ENCODE measurements at regions not wholly inside any gene's neighbourhood (a gene's known extent, or its start where the extent isn't known, plus 50 kb on each side); places are given as distances from the start of the nearest gene placed in this dataset.

DNA sequence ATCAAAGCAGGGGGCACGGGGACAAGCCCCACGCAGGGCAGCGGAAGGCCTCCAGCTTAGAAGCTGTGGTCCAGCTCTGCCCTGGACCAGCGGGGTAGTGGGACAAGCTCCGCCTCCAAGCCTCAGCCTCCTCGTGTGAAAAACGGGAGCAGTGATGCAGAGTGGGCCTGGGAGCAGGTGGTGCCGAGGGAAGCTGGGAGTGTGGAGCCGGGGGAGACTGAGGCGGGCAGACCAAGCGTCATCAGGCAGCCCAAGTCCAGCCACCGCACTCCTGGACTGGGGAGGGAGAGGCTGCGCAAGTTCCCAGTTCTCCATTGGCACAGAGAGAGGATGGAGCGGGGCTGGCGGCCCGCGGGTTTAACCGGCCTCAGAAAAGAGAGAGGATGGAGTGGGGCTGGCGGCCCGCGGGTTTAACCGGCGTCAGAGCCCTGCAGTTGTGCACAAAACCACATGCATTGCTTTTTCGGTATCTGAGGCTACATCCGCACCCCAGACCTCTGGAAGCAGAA is 68.1 kb upstream of the PHF21B start:
- Histone ChIP-seq H3F3A (ENCODE audit: insufficient read depth) (no peaks in the 10 kb centered on the region), H3K4me3 (ENCODE audit: insufficient read depth, low read length, poor library complexity, severe bottlenecking) (no peak overlapping the region), H3K27ac (ENCODE audit: low read depth, low read length) (no peak overlapping the region), H4K20me1 (ENCODE audit: low read depth, low read length) (no peaks in the 10 kb centered on the region), H2AFZ (ENCODE audit: low read depth, low read length, severe bottlenecking) (no peak overlapping the region), H3K27me3 (ENCODE audit: low read length) (no peaks in the 10 kb centered on the region), H3K9me2 (replicated peaks; ENCODE audit: insufficient read depth, low read length) (no peaks in the 10 kb centered on the region), H3K36me3 (ENCODE audit: low read length) (no peaks in the 10 kb centered on the region), H3K79me2 (ENCODE audit: insufficient read depth, low read length) (no peaks in the 10 kb centered on the region), H3K4me2 (ENCODE audit: low read depth, low read length, poor library complexity, severe bottlenecking) (no peak overlapping the region), H3K9me3 (ENCODE audit: insufficient read depth, low read length) (no peaks in the 10 kb centered on the region), H3K9ac (ENCODE audit: low read length) (no peak overlapping the region)
- TF ChIP-seq, protein P1, sequence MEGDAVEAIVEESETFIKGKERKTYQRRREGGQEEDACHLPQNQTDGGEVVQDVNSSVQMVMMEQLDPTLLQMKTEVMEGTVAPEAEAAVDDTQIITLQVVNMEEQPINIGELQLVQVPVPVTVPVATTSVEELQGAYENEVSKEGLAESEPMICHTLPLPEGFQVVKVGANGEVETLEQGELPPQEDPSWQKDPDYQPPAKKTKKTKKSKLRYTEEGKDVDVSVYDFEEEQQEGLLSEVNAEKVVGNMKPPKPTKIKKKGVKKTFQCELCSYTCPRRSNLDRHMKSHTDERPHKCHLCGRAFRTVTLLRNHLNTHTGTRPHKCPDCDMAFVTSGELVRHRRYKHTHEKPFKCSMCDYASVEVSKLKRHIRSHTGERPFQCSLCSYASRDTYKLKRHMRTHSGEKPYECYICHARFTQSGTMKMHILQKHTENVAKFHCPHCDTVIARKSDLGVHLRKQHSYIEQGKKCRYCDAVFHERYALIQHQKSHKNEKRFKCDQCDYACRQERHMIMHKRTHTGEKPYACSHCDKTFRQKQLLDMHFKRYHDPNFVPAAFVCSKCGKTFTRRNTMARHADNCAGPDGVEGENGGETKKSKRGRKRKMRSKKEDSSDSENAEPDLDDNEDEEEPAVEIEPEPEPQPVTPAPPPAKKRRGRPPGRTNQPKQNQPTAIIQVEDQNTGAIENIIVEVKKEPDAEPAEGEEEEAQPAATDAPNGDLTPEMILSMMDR (IDR thresholded peaks at IDR 0.05; ENCODE audit: insufficient read depth, low read length, poor library complexity, severe bottlenecking): no peak
- no peak for TF ChIP-seq EZH2phosphoT487 (conservative IDR thresholded peaks at IDR 0.05; ENCODE audit: low read length)

- H3K9me2 ChIP-seq (replicated peaks; ENCODE audit: insufficient read depth, low read length): no peaks in the 10 kb centered on the region
- no peaks in the 10 kb centered on the region for H4K20me1 ChIP-seq (ENCODE audit: low read depth, low read length)
- no peak for TF ChIP-seq EZH2phosphoT487 (conservative IDR thresholded peaks at IDR 0.05; ENCODE audit: low read length)
- TF ChIP-seq, protein P1 (IDR thresholded peaks at IDR 0.05; ENCODE audit: insufficient read depth, low read length, poor library complexity, severe bottlenecking): no peak
- no peaks in the 10 kb centered on the region for H3F3A ChIP-seq (ENCODE audit: insufficient read depth)
- no peak overlapping the region for H3K4me3 ChIP-seq (ENCODE audit: insufficient read depth, low read length, poor library complexity, severe bottlenecking)
- H2AFZ ChIP-seq (ENCODE audit: low read depth, low read length, severe bottlenecking): no peak overlapping the region
- H3K9me3 ChIP-seq (ENCODE audit: insufficient read depth, low read length): no peaks in the 10 kb centered on the region
- no peak overlapping the region for H3K4me2 ChIP-seq (ENCODE audit: low read depth, low read length, poor library complexity, severe bottlenecking)
- H3K9ac ChIP-seq (ENCODE audit: low read length): no peak overlapping the region
- H3K27ac ChIP-seq (ENCODE audit: low read depth, low read length): no peak overlapping the region
- no peaks in the 10 kb centered on the region for H3K36me3 ChIP-seq (ENCODE audit: low read length)
- H3K79me2 ChIP-seq (ENCODE audit: insufficient read depth, low read length): no peaks in the 10 kb centered on the region
- no peaks in the 10 kb centered on the region for H3K27me3 ChIP-seq (ENCODE audit: low read length)
These were observed 73.0 kb upstream of the PHF21B start for GRCh38 chr22:45082795-45083194.

GRCh38 chr22:45083659-45084305 is 74.0 kb upstream of the PHF21B start:
- Histone ChIP-seq H3K9me3 (ENCODE audit: insufficient read depth, low read length) (no peaks in the 10 kb centered on the region), H3K9me2 (replicated peaks; ENCODE audit: insufficient read depth, low read length) (no peaks in the 10 kb centered on the region), H3K79me2 (ENCODE audit: insufficient read depth, low read length) (no peaks in the 10 kb centered on the region), H2AFZ (ENCODE audit: low read depth, low read length, severe bottlenecking) (no peak overlapping the region), H3K4me2 (ENCODE audit: low read depth, low read length, poor library complexity, severe bottlenecking) (no peak overlapping the region), H3K4me3 (ENCODE audit: insufficient read depth, low read length, poor library complexity, severe bottlenecking) (no peak overlapping the region), H3K9ac (ENCODE audit: low read length) (no peak overlapping the region), H4K20me1 (ENCODE audit: low read depth, low read length) (no peaks in the 10 kb centered on the region), H3F3A (ENCODE audit: insufficient read depth) (no peaks in the 10 kb centered on the region), H3K27ac (ENCODE audit: low read depth, low read length) (no peak overlapping the region), H3K27me3 (ENCODE audit: low read length) (no peaks in the 10 kb centered on the region), H3K36me3 (ENCODE audit: low read length) (no peaks in the 10 kb centered on the region)
- TF ChIP-seq, protein P1 (IDR thresholded peaks at IDR 0.05; ENCODE audit: insufficient read depth, low read length, poor library complexity, severe bottlenecking): no peak
- TF ChIP-seq EZH2phosphoT487 (conservative IDR thresholded peaks at IDR 0.05; ENCODE audit: low read length): no peak

Measured in SU-DHL-6 (cell line).